SIG-M5 treated with dmso at 0.1 percent for 504 hours (cell line): ENCODE measurements at regions not wholly inside any gene's neighbourhood (a gene's known extent, or its start where the extent isn't known, plus 50 kb on each side); places are given as distances from the start of the nearest gene placed in this dataset.

Source experiments
- DNase-seq: peaks from one replicate; lab custom pipeline; 2025; ENCODE audit not compliant: unreplicated experiment; lab: John Stamatoyannopoulos, UW

- no peak for DNase-seq
These were observed 186.8 kb upstream of the PRR20A start for GRCh38 chr13:56953965-56954364.

- no peak for DNase-seq
These were observed 165.1 kb upstream of the PRR20A start for GRCh38 chr13:56975647-56976046.

- DNase-seq = no peak
These were observed 159.9 kb upstream of the PRR20A start for GRCh38 chr13:56980856-56981255.

- no peak for DNase-seq
These were observed 154.6 kb upstream of the PRR20A start for GRCh38 chr13:56986121-56986520.

- peak; percentile 50 for DNase-seq
These were observed 152.2 kb upstream of the PRR20A start for GRCh38 chr13:56988543-56988942.

GRCh38 chr13:57003682-57004081 lies 137.0 kb upstream of the PRR20A start:
- DNase-seq = no peak

GRCh38 chr13:57017357-57017756 lies 123.4 kb upstream of the PRR20A start:
- no peak for DNase-seq

GRCh38 chr13:57018915-57019314 lies 121.8 kb upstream of the PRR20A start:
- no peak for DNase-seq

GRCh38 chr13:57030671-57031070 lies 110.0 kb upstream of the PRR20A start:
- DNase-seq = no peak

GRCh38 chr13:57036290-57036689 lies 104.4 kb upstream of the PRR20A start:
- no peak for DNase-seq

- no peak for DNase-seq
These were observed 95.8 kb upstream of the PRR20A start for GRCh38 chr13:57044910-57045309.

GRCh38 chr13:57045826-57046546 lies 94.7 kb upstream of the PRR20A start:
- DNase-seq = no peak

GRCh38 chr13:57056601-57057180 lies 84.0 kb upstream of the PRR20A start:
- DNase-seq = no peak

- no peak for DNase-seq
These were observed 77.7 kb upstream of the PRR20A start for GRCh38 chr13:57063007-57063406.

GRCh38 chr13:57073983-57074382 lies 66.7 kb upstream of the PRR20A start:
- no peak for DNase-seq

- DNase-seq = no peak
These were observed 65.1 kb upstream of the PRR20A start for GRCh38 chr13:57075588-57075987.

- DNase-seq = no peak
These were observed 53.7 kb upstream of the PRR20A start for GRCh38 chr13:57087006-57087405.
